Esophagus squamous epithelium (tissue), 5 donors: ENCODE measurements at regions not wholly inside any gene's neighbourhood (a gene's known extent, or its start where the extent isn't known, plus 50 kb on each side); places are given as distances from the start of the nearest gene placed in this dataset.

ENCODE experiments used
- DNase-seq: peaks from one replicate; lab custom pipeline; 2025; lab: John Stamatoyannopoulos, UW
- H3K27ac ChIP-seq, 4 donors: fragments of 200-600 bp; sonication (generic); one replicate each; pipeline ENCODE4 v1.5.1; 2016 to 2019; ENCODE audit warnings: mild to moderate bottlenecking in 1 of 4
- H3K27me3 ChIP-seq, 4 donors: fragments of 200-600 bp; sonication (generic); 1 replicate in 3 of 4; 2 replicates in 1 of 4; pipeline versions ENCODE4 v1.5.1 to v1.6.0; 2017 to 2021; ENCODE audit warnings: antibody characterized with exemption in 1 of 4
- H3K36me3 ChIP-seq, 3 donors: fragments of 200-600 bp; sonication (generic); one replicate each; pipeline ENCODE4 v1.5.1; 2016 to 2019
- H3K4me1 ChIP-seq, 3 donors: fragments of 200-600 bp; sonication (generic); one replicate each; pipeline ENCODE4 v1.5.1; 2017 to 2019
- H3K4me3 ChIP-seq, 4 donors: fragments of 200-600 bp; sonication (generic); 1 replicate in 3 of 4; 2 replicates in 1 of 4; pipeline ENCODE4 v1.5.1; 2016 to 2019; ENCODE audit warnings: mild to moderate bottlenecking in 2 of 4, moderate library complexity in 1 of 4
- H3K9me3 ChIP-seq, 3 donors: fragments of 200-600 bp; sonication (generic); one replicate each; pipeline ENCODE4 v1.5.1; 2016 to 2019
- POLR2A ChIP-seq, 4 donors: fragments of 450-650 bp; IDR thresholded peaks; one replicate each; pipeline ENCODE4 v1.6.1; 2017; ENCODE audit warnings: antibody characterized with exemption in 4 of 4, mild to moderate bottlenecking in 4 of 4, moderate library complexity in 3 of 4
- WGBS, 2 donors: methylation state at CpG; one replicate each; pipeline ENCODE4 v1.1.5; 2018; 5-methylcytosine and 5-hydroxymethylcytosine counted together
- intact Hi-C: fragments of 100-400 bp; cut with DNase I; formaldehyde crosslinking; loops from one replicate; pipeline ENCODE4 v1.15.0; 2022
- TF ChIP-seq, protein P1 (sequence below), 6 experiments: fragments of 450-650 bp in 4 of 6; fragments of 200-600 bp in 2 of 6; sonication (generic) in 2 of 6; IDR thresholded peaks; one replicate each; pipeline ENCODE4 v1.5.1; 2016 to 2019; ENCODE audit warnings: antibody characterized with exemption in 6 of 6, mild to moderate bottlenecking in 4 of 6, moderate library complexity in 4 of 6
- donor health status: DM: yes; HTN: yes; CAD: no.

- WGBS, 2 donors, result 57 to 62% methylated on average over 4 of the region's 4 CpGs
- Histone ChIP-seq H3K36me3 (no peaks in the 10 kb centered on the region), H3K4me1 (no peaks in the 10 kb centered on the region), H3K27me3 (no peaks in the 10 kb centered on the region), H3K4me3 (no peak overlapping the region), H3K9me3 (no peaks in the 10 kb centered on the region), H3K27ac (no peak overlapping the region)
- intact Hi-C loops, result no loop called here
- no peak for DNase-seq
- TF ChIP-seq, protein P1, sequence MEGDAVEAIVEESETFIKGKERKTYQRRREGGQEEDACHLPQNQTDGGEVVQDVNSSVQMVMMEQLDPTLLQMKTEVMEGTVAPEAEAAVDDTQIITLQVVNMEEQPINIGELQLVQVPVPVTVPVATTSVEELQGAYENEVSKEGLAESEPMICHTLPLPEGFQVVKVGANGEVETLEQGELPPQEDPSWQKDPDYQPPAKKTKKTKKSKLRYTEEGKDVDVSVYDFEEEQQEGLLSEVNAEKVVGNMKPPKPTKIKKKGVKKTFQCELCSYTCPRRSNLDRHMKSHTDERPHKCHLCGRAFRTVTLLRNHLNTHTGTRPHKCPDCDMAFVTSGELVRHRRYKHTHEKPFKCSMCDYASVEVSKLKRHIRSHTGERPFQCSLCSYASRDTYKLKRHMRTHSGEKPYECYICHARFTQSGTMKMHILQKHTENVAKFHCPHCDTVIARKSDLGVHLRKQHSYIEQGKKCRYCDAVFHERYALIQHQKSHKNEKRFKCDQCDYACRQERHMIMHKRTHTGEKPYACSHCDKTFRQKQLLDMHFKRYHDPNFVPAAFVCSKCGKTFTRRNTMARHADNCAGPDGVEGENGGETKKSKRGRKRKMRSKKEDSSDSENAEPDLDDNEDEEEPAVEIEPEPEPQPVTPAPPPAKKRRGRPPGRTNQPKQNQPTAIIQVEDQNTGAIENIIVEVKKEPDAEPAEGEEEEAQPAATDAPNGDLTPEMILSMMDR (IDR thresholded peaks at IDR 0.05), result no peak
These were observed 122.3 kb downstream of the RNASET2 start for GRCh38 chr6:166834049-166834448.

- no peaks in the 10 kb centered on the region for H3K9me3 ChIP-seq
- no peaks in the 10 kb centered on the region for H3K36me3 ChIP-seq
- no peak overlapping the region for H3K27ac ChIP-seq
- WGBS, 2 donors, result 81 to 91% methylated on average over 7 to 8 of the region's 10 CpGs
- H3K27me3 ChIP-seq, result no peaks in the 10 kb centered on the region
- H3K4me3 ChIP-seq, result no peak overlapping the region
- no peak for DNase-seq
- no peaks in the 10 kb centered on the region for H3K4me1 ChIP-seq
- TF ChIP-seq POLR2A (IDR thresholded peaks at IDR 0.05), result no peak
- TF ChIP-seq, protein P1 (IDR thresholded peaks at IDR 0.05), result no peak
- intact Hi-C loops, result no loop called here
These were observed 125.4 kb downstream of the RNASET2 start for GRCh38 chr6:166830891-166831363.

DNA sequence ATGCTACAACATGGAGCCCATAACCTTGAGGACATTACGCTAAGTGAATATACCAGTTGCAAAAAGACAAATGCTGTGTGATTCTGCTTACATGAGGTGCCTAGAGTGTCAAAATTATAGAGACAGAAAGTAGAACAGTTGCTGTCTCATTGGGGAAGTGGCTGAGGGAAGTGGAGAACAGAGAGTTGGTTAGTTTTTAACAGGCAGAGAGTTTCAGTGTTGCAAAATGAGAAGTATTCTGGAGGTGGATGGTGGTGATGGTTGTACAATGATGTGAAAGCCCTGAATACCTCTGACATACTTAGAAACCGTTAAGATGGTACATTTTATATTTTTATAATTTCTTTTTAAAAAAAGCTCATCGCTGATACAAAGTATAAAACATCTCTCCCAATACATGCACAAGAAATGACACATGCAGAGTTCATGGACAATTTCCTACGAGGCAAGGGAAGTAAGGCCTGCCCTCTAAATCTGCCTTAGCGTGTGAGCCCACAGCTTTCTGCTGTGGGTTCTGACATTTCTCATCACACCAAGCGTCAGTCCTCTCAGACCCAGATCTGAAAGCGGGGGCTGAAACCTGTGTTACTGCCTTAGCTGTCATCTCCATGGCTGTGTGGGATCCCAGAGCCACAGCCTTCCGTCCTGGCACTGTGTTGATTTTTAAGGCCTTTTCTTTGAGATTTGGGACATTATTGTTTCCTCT lies 126.0 kb downstream of the RNASET2 start:
- TF ChIP-seq, protein P1 (IDR thresholded peaks at IDR 0.05), result no peak
- no peak for TF ChIP-seq POLR2A (IDR thresholded peaks at IDR 0.05)
- Histone ChIP-seq H3K4me1 (no peaks in the 10 kb centered on the region), H3K4me3 (no peak overlapping the region), H3K27ac (no peak overlapping the region), H3K9me3 (no peaks in the 10 kb centered on the region), H3K27me3 (no peaks in the 10 kb centered on the region), H3K36me3 (no peaks in the 10 kb centered on the region)
- WGBS, 2 donors, result 69 to 78% methylated on average over 8 of the region's 8 CpGs
- no peak for DNase-seq
- intact Hi-C loops, result no loop called here

DNA sequence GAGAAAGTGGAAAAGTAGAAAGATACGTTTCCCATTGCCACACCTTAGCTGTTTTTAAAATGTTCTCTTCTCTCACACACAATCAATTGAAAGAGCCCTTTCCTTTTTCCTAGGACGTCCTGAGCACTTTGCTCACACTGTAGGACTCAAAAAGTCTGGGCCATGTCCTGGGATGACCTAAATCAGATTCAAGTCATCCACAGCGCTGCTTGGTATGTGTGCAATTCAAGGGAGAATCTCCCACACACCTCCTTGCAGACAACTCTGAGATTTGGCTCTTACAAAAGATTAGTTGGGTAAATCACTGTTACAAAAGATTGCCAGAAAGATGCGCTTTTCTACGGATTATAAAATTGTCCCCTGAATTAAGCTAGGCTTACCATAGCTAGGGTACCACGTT lies 130.1 kb downstream of the RNASET2 start:
- no peak overlapping the region for H3K4me3 ChIP-seq
- no peak for DNase-seq
- TF ChIP-seq, protein P1 (IDR thresholded peaks at IDR 0.05), result no peak
- TF ChIP-seq POLR2A (IDR thresholded peaks at IDR 0.05), result no peak
- no peaks in the 10 kb centered on the region for H3K4me1 ChIP-seq
- no peaks in the 10 kb centered on the region for H3K36me3 ChIP-seq
- H3K27me3 ChIP-seq, result no peaks in the 10 kb centered on the region
- no peak overlapping the region for H3K27ac ChIP-seq
- no peaks in the 10 kb centered on the region for H3K9me3 ChIP-seq
- intact Hi-C loops, result no loop called here
- WGBS, 2 donors, result 68% methylated on average over 6 of the region's 6 CpGs

DNA sequence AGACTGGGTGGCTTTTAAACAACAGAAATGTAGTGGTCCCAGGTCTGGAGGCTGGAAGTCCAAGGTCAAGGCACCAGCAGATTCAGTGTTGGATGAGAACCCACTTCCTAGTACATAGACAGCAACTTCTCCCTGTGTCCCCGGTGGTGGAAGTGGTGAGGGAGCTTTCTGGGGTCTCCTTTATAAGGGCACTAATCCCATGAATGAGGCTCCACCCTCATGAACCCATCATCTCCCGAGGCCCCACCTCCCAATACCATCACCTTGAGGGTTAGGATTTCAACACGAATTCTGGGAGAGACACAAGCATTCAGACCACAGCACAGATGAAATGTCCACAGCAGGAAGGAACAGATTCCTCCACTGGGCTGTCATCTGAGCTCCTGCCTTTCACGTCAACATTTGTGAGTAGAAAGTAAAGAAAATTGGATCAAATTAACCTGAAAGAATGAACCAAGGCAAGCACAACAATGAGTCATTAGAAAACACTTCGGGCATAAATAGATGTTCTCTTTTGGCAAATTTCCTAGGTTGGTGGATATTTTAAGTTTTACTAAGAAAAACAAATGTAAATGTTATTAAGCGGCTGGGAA lies 130.7 kb downstream of the RNASET2 start:
- Histone ChIP-seq H3K9me3 (no peaks in the 10 kb centered on the region), H3K27ac (no peak overlapping the region), H3K36me3 (no peaks in the 10 kb centered on the region), H3K4me1 (no peaks in the 10 kb centered on the region), H3K4me3 (no peak overlapping the region), H3K27me3 (no peaks in the 10 kb centered on the region)
- no peak for TF ChIP-seq POLR2A (IDR thresholded peaks at IDR 0.05)
- TF ChIP-seq, protein P1 (IDR thresholded peaks at IDR 0.05), result no peak
- intact Hi-C loops, result no loop called here
- WGBS, 2 donors, result 37 to 53% methylated on average over 4 to 6 of the region's 6 CpGs
- DNase-seq, result no peak
